ENCODE measurements at regions not wholly inside any gene's neighbourhood (a gene's known extent, or its start where the extent isn't known, plus 50 kb on each side); places are given as distances from the start of the nearest gene placed in this dataset.

GRCh38 chr7:80044796-80045195, 89.8 kb upstream of the GNAI1 start:
- in situ Hi-C loops (cut with HindIII; ENCODE audit: low sequenced_read_pairs) = no loop called here
- no peak for DNase-seq (ENCODE audit: low read depth)
- H3K4me3 ChIP-seq (ENCODE audit: low read depth, low read length) = no peak overlapping the region
- no peak for TF ChIP-seq CTCF (IDR thresholded peaks at IDR 0.05; ENCODE audit: low read depth, low read length, missing control alignments)

- in situ Hi-C loops (cut with HindIII; ENCODE audit: low sequenced_read_pairs) = no loop called here
- TF ChIP-seq CTCF (IDR thresholded peaks at IDR 0.05; ENCODE audit: low read depth, low read length, missing control alignments) = no peak
- DNase-seq (ENCODE audit: low read depth) = no peak
- H3K4me3 ChIP-seq (ENCODE audit: low read depth, low read length) = no peak overlapping the region
Observed at GRCh38 chr7:80040752-80041151, 93.9 kb upstream of the GNAI1 start.

GRCh38 chr7:80040335-80040734, 94.3 kb upstream of the GNAI1 start:
- no peak for TF ChIP-seq CTCF (IDR thresholded peaks at IDR 0.05; ENCODE audit: low read depth, low read length, missing control alignments)
- no peak for DNase-seq (ENCODE audit: low read depth)
- in situ Hi-C loops (cut with HindIII; ENCODE audit: low sequenced_read_pairs) = no loop called here
- no peak overlapping the region for H3K4me3 ChIP-seq (ENCODE audit: low read depth, low read length)

- no peak for TF ChIP-seq CTCF (IDR thresholded peaks at IDR 0.05; ENCODE audit: low read depth, low read length, missing control alignments)
- H3K4me3 ChIP-seq (ENCODE audit: low read depth, low read length) = no peak overlapping the region
- no peak for DNase-seq (ENCODE audit: low read depth)
- in situ Hi-C loops (cut with HindIII; ENCODE audit: low sequenced_read_pairs) = no loop called here
Observed at GRCh38 chr7:80039251-80039884, 95.3 kb upstream of the GNAI1 start.

- DNase-seq (ENCODE audit: low read depth) = no peak
- no peak overlapping the region for H3K4me3 ChIP-seq (ENCODE audit: low read depth, low read length)
- in situ Hi-C loops (cut with HindIII; ENCODE audit: low sequenced_read_pairs) = no loop called here
- no peak for TF ChIP-seq CTCF (IDR thresholded peaks at IDR 0.05; ENCODE audit: low read depth, low read length, missing control alignments)
Observed at GRCh38 chr7:80037689-80038088, 96.9 kb upstream of the GNAI1 start.

GRCh38 chr7:80036107-80036506, 98.5 kb upstream of the GNAI1 start:
- no peak for TF ChIP-seq CTCF (IDR thresholded peaks at IDR 0.05; ENCODE audit: low read depth, low read length, missing control alignments)
- H3K4me3 ChIP-seq (ENCODE audit: low read depth, low read length) = no peak overlapping the region
- in situ Hi-C loops (cut with HindIII; ENCODE audit: low sequenced_read_pairs) = no loop called here
- DNase-seq (ENCODE audit: low read depth) = no peak

All from astrocyte of the cerebellum (primary cell).